ENCODE measurements at regions not wholly inside any gene's neighbourhood (a gene's known extent, or its start where the extent isn't known, plus 50 kb on each side); places are given as distances from the start of the nearest gene placed in this dataset.

DNA sequence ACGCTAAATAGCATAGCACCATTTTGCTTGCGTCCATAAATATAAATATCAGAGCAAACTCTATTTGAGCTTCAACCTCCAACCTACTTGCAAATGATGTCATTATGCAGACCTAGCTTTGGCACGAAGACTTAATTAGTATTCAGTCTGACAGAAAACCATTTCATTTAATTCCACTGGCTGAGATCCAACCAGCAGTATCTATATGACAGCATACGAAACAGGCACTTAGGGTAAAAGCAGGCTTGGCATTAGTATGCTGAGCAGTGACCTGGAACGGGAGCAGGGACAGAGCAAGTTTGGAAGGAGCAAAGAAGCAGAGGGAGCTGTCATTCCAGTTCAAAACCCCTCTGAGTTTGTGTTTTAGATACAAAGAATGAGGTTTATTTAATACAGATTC lies 312.5 kb upstream of the CHRM2 start:
- TF ChIP-seq CTCF (IDR thresholded peaks at IDR 0.05), result no peak
- no peak for TF ChIP-seq EP300 (IDR thresholded peaks at IDR 0.05)
- no peak for TF ChIP-seq POLR2AphosphoS5 (IDR thresholded peaks at IDR 0.05)
- TF ChIP-seq POLR2A (IDR thresholded peaks at IDR 0.05), result no peak

Data from upper lobe of left lung (tissue), 4 donors.